Activated B cell treated with CpG ODN at 0.5 μM for 24 hours (primary cell): ENCODE measurements at regions not wholly inside any gene's neighbourhood (a gene's known extent, or its start where the extent isn't known, plus 50 kb on each side); places are given as distances from the start of the nearest gene placed in this dataset.

Experiments
- ATAC-seq: fragments of 200-7000 bp; cut with Tn5 transposase; one replicate; pipeline ENCODE4 v1.10.0; 2021; ENCODE audit warnings: low read depth, mild to moderate bottlenecking, moderate library complexity
- CTCF ChIA-PET: fragments of 350-600 bp; sonication (Branson Sonifier 250); formaldehyde crosslinking; loops from one replicate; lab custom pipeline; 2021; ENCODE audit warnings: antibody characterized with exemption; lab: Charles Lee
- POLR2A ChIA-PET: fragments of 350-600 bp; sonication (Branson Sonifier 250); formaldehyde crosslinking; loops from one replicate; lab custom pipeline; 2021; ENCODE audit warnings: antibody characterized with exemption; lab: Charles Lee
- DNase-seq: peaks from one replicate; pipeline ENCODE4 v3.0.0; 2022
- H3K27ac Mint-ChIP-seq: one replicate; pipeline ENCODE4 v1.8.0; 2020; ENCODE audit warnings: mixed read lengths
- H3K27me3 Mint-ChIP-seq: one replicate; pipeline ENCODE4 v1.8.0; 2021; ENCODE audit warnings: mixed read lengths
- H3K36me3 Mint-ChIP-seq: one replicate; pipeline ENCODE4 v1.8.0; 2021; ENCODE audit warnings: low read depth, mixed read lengths
- H3K4me1 Mint-ChIP-seq: one replicate; pipeline ENCODE4 v1.8.0; 2021; ENCODE audit warnings: mixed read lengths
- H3K4me3 Mint-ChIP-seq: one replicate; pipeline ENCODE4 v1.8.0; 2020; ENCODE audit warnings: mild to moderate bottlenecking, mixed read lengths
- H3K9me3 Mint-ChIP-seq: one replicate; pipeline ENCODE4 v1.8.0; 2020; ENCODE audit warnings: mixed read lengths
- CTCF ChIP-seq: fragments of 200-600 bp; IDR thresholded peaks from one replicate; pipeline ENCODE4 v1.8.0; 2022; ENCODE audit warnings: antibody characterized with exemption, mild to moderate bottlenecking
- intact Hi-C: fragments of 100-400 bp; cut with micrococcal nuclease; formaldehyde crosslinking; loops from one replicate; pipeline ENCODE4 v1.15.1; 2024

- ChIA-PET POLR2A (no interaction called here), CTCF (no interaction called here)
- intact Hi-C loops, result no loop called here
- Mint-ChIP-seq H3K27ac (no peak overlapping the region), H3K9me3 (peaks cover 5% of the 10 kb centered on the region), H3K4me1 (no peaks in the 10 kb centered on the region), H3K4me3 (no peak overlapping the region), H3K36me3 (no peaks in the 10 kb centered on the region), H3K27me3 (no peaks in the 10 kb centered on the region)
- no peak for DNase-seq
- ATAC-seq, result no peak
- TF ChIP-seq CTCF, result no peak
Observed at GRCh38 chr11:96621161-96621560, 231.3 kb downstream of the JRKL start.

- H3K27ac Mint-ChIP-seq, result no peak overlapping the region
- POLR2A ChIA-PET, result no interaction called here
- no peaks in the 10 kb centered on the region for H3K27me3 Mint-ChIP-seq
- no peaks in the 10 kb centered on the region for H3K36me3 Mint-ChIP-seq
- peaks cover 7% of the 10 kb centered on the region for H3K9me3 Mint-ChIP-seq
- TF ChIP-seq CTCF, result no peak
- DNase-seq (no peak), ATAC-seq (no peak)
- no peak overlapping the region for H3K4me3 Mint-ChIP-seq
- CTCF ChIA-PET, result no interaction called here
- H3K4me1 Mint-ChIP-seq, result no peaks in the 10 kb centered on the region
- intact Hi-C loops, result no loop called here
Observed at GRCh38 chr11:96622026-96622634, 232.3 kb downstream of the JRKL start.

GRCh38 chr11:96624126-96624525 lies 234.3 kb downstream of the JRKL start:
- Mint-ChIP-seq H3K4me1 (no peaks in the 10 kb centered on the region), H3K36me3 (no peaks in the 10 kb centered on the region), H3K4me3 (no peak overlapping the region), H3K27ac (no peak overlapping the region), H3K27me3 (no peaks in the 10 kb centered on the region), H3K9me3 (peaks cover 12% of the 10 kb centered on the region)
- DNase-seq (no peak), ATAC-seq (no peak)
- intact Hi-C loops, result no loop called here
- no peak for TF ChIP-seq CTCF
- CTCF ChIA-PET, result no interaction called here
- POLR2A ChIA-PET, result no interaction called here

- Mint-ChIP-seq H3K36me3 (no peaks in the 10 kb centered on the region), H3K4me1 (no peaks in the 10 kb centered on the region), H3K27me3 (no peaks in the 10 kb centered on the region), H3K4me3 (no peak overlapping the region), H3K9me3 (peaks cover 15% of the 10 kb centered on the region), H3K27ac (no peak overlapping the region)
- ATAC-seq, result no peak
- POLR2A ChIA-PET, result no interaction called here
- no peak for TF ChIP-seq CTCF
- CTCF ChIA-PET, result no interaction called here
- no peak for DNase-seq
- intact Hi-C loops, result no loop called here
Observed at GRCh38 chr11:96627376-96627775, 237.6 kb downstream of the JRKL start.

GRCh38 chr11:96635655-96636054 lies 245.8 kb downstream of the JRKL start:
- Mint-ChIP-seq H3K36me3 (no peaks in the 10 kb centered on the region), H3K9me3 (peaks cover 7% of the 10 kb centered on the region), H3K27ac (no peak overlapping the region), H3K27me3 (no peaks in the 10 kb centered on the region), H3K4me1 (no peaks in the 10 kb centered on the region), H3K4me3 (no peak overlapping the region)
- ChIA-PET POLR2A (no interaction called here), CTCF (no interaction called here)
- no peak for DNase-seq
- TF ChIP-seq CTCF, result no peak
- intact Hi-C loops, result no loop called here
- ATAC-seq, result no peak
